ENCODE measurements at regions not wholly inside any gene's neighbourhood (a gene's known extent, or its start where the extent isn't known, plus 50 kb on each side); places are given as distances from the start of the nearest gene placed in this dataset.

DNA sequence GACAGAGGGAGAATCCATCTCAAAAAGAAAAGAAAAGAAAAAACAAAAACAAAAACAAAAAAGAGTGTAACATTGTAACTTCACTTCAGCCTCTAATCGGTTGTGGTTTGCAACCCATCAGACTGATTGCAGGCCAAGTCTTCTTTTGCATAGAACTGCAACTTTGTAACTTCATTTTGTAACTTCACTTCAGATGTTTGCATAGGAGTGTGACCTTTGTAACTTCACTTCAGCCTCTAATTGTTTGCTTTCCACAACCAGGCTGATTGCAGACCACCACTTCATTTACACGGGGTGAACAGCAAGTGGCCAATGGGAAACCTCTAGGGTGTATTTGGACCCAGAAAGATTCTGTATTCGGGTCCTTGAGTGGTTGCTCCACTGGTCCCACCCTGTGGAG is 79.1 kb upstream of the CHMP2B start:
- TF ChIP-seq, protein P1, sequence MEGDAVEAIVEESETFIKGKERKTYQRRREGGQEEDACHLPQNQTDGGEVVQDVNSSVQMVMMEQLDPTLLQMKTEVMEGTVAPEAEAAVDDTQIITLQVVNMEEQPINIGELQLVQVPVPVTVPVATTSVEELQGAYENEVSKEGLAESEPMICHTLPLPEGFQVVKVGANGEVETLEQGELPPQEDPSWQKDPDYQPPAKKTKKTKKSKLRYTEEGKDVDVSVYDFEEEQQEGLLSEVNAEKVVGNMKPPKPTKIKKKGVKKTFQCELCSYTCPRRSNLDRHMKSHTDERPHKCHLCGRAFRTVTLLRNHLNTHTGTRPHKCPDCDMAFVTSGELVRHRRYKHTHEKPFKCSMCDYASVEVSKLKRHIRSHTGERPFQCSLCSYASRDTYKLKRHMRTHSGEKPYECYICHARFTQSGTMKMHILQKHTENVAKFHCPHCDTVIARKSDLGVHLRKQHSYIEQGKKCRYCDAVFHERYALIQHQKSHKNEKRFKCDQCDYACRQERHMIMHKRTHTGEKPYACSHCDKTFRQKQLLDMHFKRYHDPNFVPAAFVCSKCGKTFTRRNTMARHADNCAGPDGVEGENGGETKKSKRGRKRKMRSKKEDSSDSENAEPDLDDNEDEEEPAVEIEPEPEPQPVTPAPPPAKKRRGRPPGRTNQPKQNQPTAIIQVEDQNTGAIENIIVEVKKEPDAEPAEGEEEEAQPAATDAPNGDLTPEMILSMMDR (IDR thresholded peaks at IDR 0.05), result no peak
- TF ChIP-seq POLR2A (IDR thresholded peaks at IDR 0.05; ENCODE audit: low read depth) (no peak), EP300 (IDR thresholded peaks at IDR 0.05) (no peak)

All from esophagus muscularis mucosa (tissue), 4 donors.